ENCODE measurements at regions not wholly inside any gene's neighbourhood (a gene's known extent, or its start where the extent isn't known, plus 50 kb on each side); places are given as distances from the start of the nearest gene placed in this dataset.

- TF ChIP-seq CTCF (IDR thresholded peaks at IDR 0.05) = no peak
- TF ChIP-seq POLR2A (IDR thresholded peaks at IDR 0.05) = no peak
These were observed 194.0 kb upstream of the NUDT6 start for GRCh38 chr4:123116412-123116811.

All from testis (tissue), 2 donors.